H9 (cell line): ENCODE measurements at regions not wholly inside any gene's neighbourhood (a gene's known extent, or its start where the extent isn't known, plus 50 kb on each side); places are given as distances from the start of the nearest gene placed in this dataset.

ENCODE experiments used
- DNase-seq: peaks from one replicate; pipeline ENCODE4 v3.0.0-alpha.2; 2017
- H2AFZ ChIP-seq: one replicate; pipeline ENCODE4 v1.6.1; 2013; ENCODE audit warnings: mild to moderate bottlenecking, low read length, control low read depth, moderate library complexity
- H2AK5ac ChIP-seq: 2 replicates; pipeline ENCODE4 v1.6.1; 2013; ENCODE audit warnings: low read length, control low read depth, mixed read lengths; ENCODE audit not compliant: insufficient read length
- H2BK120ac ChIP-seq: one replicate; pipeline ENCODE4 v1.6.1; 2013; ENCODE audit warnings: low read depth, mild to moderate bottlenecking, low read length, control low read depth, inconsistent platforms; ENCODE audit not compliant: poor library complexity, severe bottlenecking
- H2BK12ac ChIP-seq: 2 replicates; pipeline ENCODE4 v1.6.1; 2013; ENCODE audit warnings: low read length, control low read depth, mixed read lengths, low read depth; ENCODE audit not compliant: insufficient read length
- H2BK15ac ChIP-seq: 2 replicates; pipeline ENCODE4 v1.6.1; 2013; ENCODE audit warnings: low read depth, low read length, control low read depth
- H2BK20ac ChIP-seq: one replicate; pipeline ENCODE4 v1.6.1; 2013; ENCODE audit warnings: low read depth, mild to moderate bottlenecking, low read length, control low read depth, inconsistent platforms; ENCODE audit not compliant: poor library complexity, severe bottlenecking
- H2BK5ac ChIP-seq: 2 replicates; pipeline ENCODE4 v1.6.1; 2013; ENCODE audit warnings: low read length, control low read depth, mixed read lengths; ENCODE audit not compliant: insufficient read length
- H3K14ac ChIP-seq: 2 replicates; pipeline ENCODE4 v1.6.1; 2013; ENCODE audit warnings: low read length, control low read depth; ENCODE audit not compliant: insufficient read depth
- H3K18ac ChIP-seq: 2 replicates; pipeline ENCODE4 v1.6.1; 2013; ENCODE audit warnings: low read depth, mild to moderate bottlenecking, mixed read lengths, low read length, control low read depth; ENCODE audit not compliant: insufficient read length
- H3K23ac ChIP-seq: 2 replicates; pipeline ENCODE4 v1.6.1; 2013; ENCODE audit warnings: low read length, control low read depth, mixed read lengths, low read depth; ENCODE audit not compliant: insufficient read length
- H3K23me2 ChIP-seq: 2 replicates; pipeline ENCODE4 v1.6.1; 2013; ENCODE audit warnings: low read depth, mild to moderate bottlenecking, mixed read lengths, low read length, control low read depth; ENCODE audit not compliant: insufficient read length, poor library complexity, severe bottlenecking
- H3K27ac ChIP-seq: 2 replicates; pipeline ENCODE4 v1.5.1; 2013; ENCODE audit warnings: low read length, control low read depth, mixed read lengths, low read depth; ENCODE audit not compliant: insufficient read length
- H3K27me3 ChIP-seq: 2 replicates; pipeline ENCODE4 v1.6.1; 2013; ENCODE audit warnings: low read length, control low read depth, inconsistent platforms; ENCODE audit not compliant: insufficient read depth
- H3K4ac ChIP-seq: 2 replicates; pipeline ENCODE4 v1.6.1; 2013; ENCODE audit warnings: low read depth, mild to moderate bottlenecking, control low read depth, inconsistent platforms, low read length, moderate library complexity
- H3K4me1 ChIP-seq: 2 replicates; pipeline ENCODE4 v1.6.1; 2013; ENCODE audit warnings: low read length, control low read depth, inconsistent platforms; ENCODE audit not compliant: insufficient read depth
- H3K4me2 ChIP-seq: 2 replicates; pipeline ENCODE4 v1.6.1; 2013; ENCODE audit warnings: low read length, control low read depth, mixed read lengths; ENCODE audit not compliant: insufficient read length, insufficient read depth
- H3K56ac ChIP-seq: 2 replicates; pipeline ENCODE4 v1.6.1; 2013; ENCODE audit warnings: low read depth, mild to moderate bottlenecking, mixed read lengths, low read length, control low read depth; ENCODE audit not compliant: insufficient read length
- H3K79me1 ChIP-seq: 2 replicates; pipeline ENCODE4 v1.6.1; 2013; ENCODE audit warnings: low read depth, mild to moderate bottlenecking, moderate library complexity, low read length, control low read depth, inconsistent platforms; ENCODE audit not compliant: insufficient read depth, poor library complexity, severe bottlenecking
- H3K79me2 ChIP-seq: 2 replicates; pipeline ENCODE4 v1.6.1; 2013; ENCODE audit warnings: low read length, control low read depth, inconsistent platforms; ENCODE audit not compliant: insufficient read depth
- H3K9ac ChIP-seq: 2 replicates; pipeline ENCODE4 v1.6.1; 2013; ENCODE audit warnings: low read length, control low read depth, mixed read lengths; ENCODE audit not compliant: insufficient read length; ENCODE audit errors: extremely low read depth
- H3K9me3 ChIP-seq: one replicate; pipeline ENCODE4 v1.6.1; 2013; ENCODE audit warnings: low read depth, low read length, inconsistent platforms; ENCODE audit not compliant: control insufficient read depth
- H3T11ph ChIP-seq: one replicate; pipeline ENCODE4 v1.6.1; 2013; ENCODE audit warnings: mild to moderate bottlenecking, low read length, control low read depth, inconsistent platforms
- H4K20me1 ChIP-seq: one replicate; pipeline ENCODE4 v1.6.1; 2013; ENCODE audit not compliant: control insufficient read depth, insufficient read length, insufficient read depth
- H4K5ac ChIP-seq: 2 replicates; pipeline ENCODE4 v1.6.1; 2013; ENCODE audit warnings: low read depth, mild to moderate bottlenecking, mixed read lengths, low read length, control low read depth; ENCODE audit not compliant: insufficient read length
- H4K8ac ChIP-seq: replicated peaks from 2 replicates; pipeline ENCODE4 v1.6.1; 2013; ENCODE audit warnings: low read length, control low read depth, mixed read lengths, low read depth; ENCODE audit not compliant: insufficient read length
- H4K91ac ChIP-seq: 2 replicates; pipeline ENCODE4 v1.6.1; 2013; ENCODE audit warnings: low read depth, mild to moderate bottlenecking, moderate library complexity, mixed read lengths, low read length, control low read depth; ENCODE audit not compliant: insufficient read length
- H3K27ac Mint-ChIP-seq, 3 experiments: 2 replicates in 2 of 3; 3 replicates in 1 of 3; pipeline ENCODE4 v1.8.0; 2020 to 2021; ENCODE audit warnings: mixed read lengths in 3 of 3, mild to moderate bottlenecking in 1 of 3, moderate library complexity in 1 of 3
- H3K27me3 Mint-ChIP-seq: 2 replicates; pipeline ENCODE4 v1.8.0; 2021; ENCODE audit warnings: low read depth, mild to moderate bottlenecking, moderate library complexity, mixed read lengths
- H3K36me3 Mint-ChIP-seq, 3 experiments: 2 replicates in 2 of 3; 3 replicates in 1 of 3; pipeline ENCODE4 v1.8.0; 2020 to 2021; ENCODE audit warnings: low read depth in 3 of 3, mixed read lengths in 3 of 3; ENCODE audit not compliant: insufficient read depth in 1 of 3
- H3K4me1 Mint-ChIP-seq, 2 experiments: 2 replicates each; pipeline ENCODE4 v1.8.0; 2020; ENCODE audit warnings: mixed read lengths in 2 of 2
- H3K4me3 Mint-ChIP-seq, 2 experiments: 2 replicates in 1 of 2; 3 replicates in 1 of 2; pipeline ENCODE4 v1.8.0; 2020 to 2021; ENCODE audit warnings: mild to moderate bottlenecking in 2 of 2, mixed read lengths in 2 of 2, moderate library complexity in 1 of 2
- H3K9me3 Mint-ChIP-seq, 2 experiments: 2 replicates in 1 of 2; 3 replicates in 1 of 2; pipeline ENCODE4 v1.8.0; 2020; ENCODE audit warnings: mild to moderate bottlenecking in 2 of 2, mixed read lengths in 2 of 2, moderate library complexity in 1 of 2
- CTCF ChIP-seq: fragments of 200-600 bp; sonication (generic); conservative IDR thresholded peaks from 3 replicates; pipeline ENCODE4 v1.8.0; 2021; ENCODE audit warnings: antibody characterized with exemption, mild to moderate bottlenecking
- WGBS: extraction: QIAGEN DNeasy Blood & Tissue Kit; methylation state at CpG from one replicate; pipeline ENCODE4 v1.1.7; 2013; ENCODE audit warnings: missing lambda C conversion rate, low lambda C conversion rate, mixed read lengths; ENCODE audit not compliant: insufficient read length; ENCODE audit errors: extremely low coverage; 5-methylcytosine and 5-hydroxymethylcytosine counted together

- Histone ChIP-seq H3K4me1 (no peaks in the 10 kb centered on the region), H3K79me1 (no peaks in the 10 kb centered on the region), H4K20me1 (no peaks in the 10 kb centered on the region), H3K18ac (no peak overlapping the region), H3K4ac (no peak overlapping the region), H2BK15ac (no peak overlapping the region), H3K56ac (no peak overlapping the region), H4K5ac (no peak overlapping the region), H2BK5ac (no peak overlapping the region), H2AK5ac (no peak overlapping the region), H3K4me2 (no peak overlapping the region), H4K91ac (no peak overlapping the region), H3K27me3 (no peaks in the 10 kb centered on the region), H3K79me2 (no peaks in the 10 kb centered on the region; the same call in 1 of the 2 replicates), H3K23me2 (no peaks in the 10 kb centered on the region), H3K27ac (no peak overlapping the region), H2AFZ (no peak overlapping the region), H3T11ph (no peak overlapping the region), H2BK12ac (no peak overlapping the region), H2BK20ac (no peak overlapping the region), H2BK120ac (no peak overlapping the region), H3K9me3 (no peaks in the 10 kb centered on the region), H3K14ac (no peak overlapping the region), H3K23ac (no peak overlapping the region), H3K9ac (no peak overlapping the region), H4K8ac (no peak overlapping the region)
- H3K9me3 Mint-ChIP-seq, result no peaks in the 10 kb centered on the region
- no peak overlapping the region for H3K4me3 Mint-ChIP-seq
- no peaks in the 10 kb centered on the region for H3K4me1 Mint-ChIP-seq
- no peaks in the 10 kb centered on the region for H3K27me3 Mint-ChIP-seq
- no CpG with 5 or more reads among the region's 2 CpGs for WGBS
- H3K27ac Mint-ChIP-seq, result no peak overlapping the region
- TF ChIP-seq CTCF, result no peak
- no peak for DNase-seq
- no peaks in the 10 kb centered on the region for H3K36me3 Mint-ChIP-seq
These were observed 154.0 kb upstream of the KCNK2 start for GRCh38 chr1:214928574-214928973.
